ENCODE measurements at regions not wholly inside any gene's neighbourhood (a gene's known extent, or its start where the extent isn't known, plus 50 kb on each side); places are given as distances from the start of the nearest gene placed in this dataset.

GRCh38 chr5:96248131-96248530 lies 184.9 kb downstream of the PCSK1 start (continued):
- no peak for TF ChIP-seq PRDM15 (CRISPR knock-in tag; IDR thresholded peaks at IDR 0.05)
- no peak for TF ChIP-seq E2F5 (CRISPR knock-in tag; IDR thresholded peaks at IDR 0.05)

GRCh38 chr5:96247708-96248107 lies 185.3 kb downstream of the PCSK1 start:
- H3K27me3 Mint-ChIP-seq (ENCODE audit: low read depth): no peaks in the 10 kb centered on the region; the same call in 1 of the 2 replicates
- DNase-seq (ENCODE audit: low spot score) (no peak), ATAC-seq (peak; percentile 38; the same call in 1 of the 2 replicates)
- no peak overlapping the region for H3K27ac Mint-ChIP-seq
- no peaks in the 10 kb centered on the region for H3K36me3 Mint-ChIP-seq
- no peaks in the 10 kb centered on the region for H3K9me3 Mint-ChIP-seq
- POLR2A ChIA-PET: no interaction called here
- no peak overlapping the region for H3K4me3 Mint-ChIP-seq
- peaks cover 5% of the 10 kb centered on the region for H3K4me1 Mint-ChIP-seq
- CTCF ChIA-PET: no interaction called here
- TF ChIP-seq ETV6 (CRISPR knock-in tag; IDR thresholded peaks at IDR 0.05): no peak
- no peak for TF ChIP-seq USF1 (CRISPR knock-in tag; IDR thresholded peaks at IDR 0.05)
- TF ChIP-seq E2F5 (CRISPR knock-in tag; IDR thresholded peaks at IDR 0.05): no peak
- TF ChIP-seq TEAD1 (CRISPR knock-in tag; IDR thresholded peaks at IDR 0.05): no peak
- no peak for TF ChIP-seq SP1 (CRISPR knock-in tag; conservative IDR thresholded peaks at IDR 0.05)
- TF ChIP-seq SMAD3 (CRISPR knock-in tag; IDR thresholded peaks at IDR 0.05; ENCODE audit: borderline replicate concordance): no peak

- ChIA-PET POLR2A (no interaction called here), CTCF (no interaction called here)
- peaks cover 5% of the 10 kb centered on the region; the same call in 1 of the 2 replicates for H3K9me3 Mint-ChIP-seq
- no peaks in the 10 kb centered on the region for H3K36me3 Mint-ChIP-seq
- H3K27me3 Mint-ChIP-seq (ENCODE audit: low read depth): no peaks in the 10 kb centered on the region; the same call in 1 of the 2 replicates
- DNase-seq (ENCODE audit: low spot score): no peak
- H3K4me3 Mint-ChIP-seq: no peak overlapping the region
- H3K4me1 Mint-ChIP-seq: peaks cover 5% of the 10 kb centered on the region
- ATAC-seq: peak; percentile 59
- H3K27ac Mint-ChIP-seq: no peak overlapping the region
- no peak for TF ChIP-seq NR2C2 (CRISPR knock-in tag; IDR thresholded peaks at IDR 0.05)
- TF ChIP-seq ZNF532 (CRISPR knock-in tag; IDR thresholded peaks at IDR 0.05; ENCODE audit: borderline replicate concordance): no peak
- no peak for TF ChIP-seq ATF2 (CRISPR knock-in tag; IDR thresholded peaks at IDR 0.05; ENCODE audit: borderline replicate concordance, low read depth)
- TF ChIP-seq MYBL2 (CRISPR knock-in tag; IDR thresholded peaks at IDR 0.05): no peak
- TF ChIP-seq ESRRA (CRISPR knock-in tag; IDR thresholded peaks at IDR 0.05; ENCODE audit: borderline replicate concordance): no peak
- no peak for TF ChIP-seq CREB1 (CRISPR knock-in tag; IDR thresholded peaks at IDR 0.05)
- no peak for TF ChIP-seq ELF4 (CRISPR knock-in tag; IDR thresholded peaks at IDR 0.05; ENCODE audit: low read depth)
- TF ChIP-seq ZNF281 (CRISPR knock-in tag; IDR thresholded peaks at IDR 0.05): no peak
- TF ChIP-seq FOXK1 (CRISPR knock-in tag; IDR thresholded peaks at IDR 0.05): no peak
These were observed 185.8 kb downstream of the PCSK1 start for GRCh38 chr5:96247097-96247701.
